ENCODE measurements at regions not wholly inside any gene's neighbourhood (a gene's known extent, or its start where the extent isn't known, plus 50 kb on each side); places are given as distances from the start of the nearest gene placed in this dataset.

GRCh38 chr12:105907982-105908381, 230.8 kb downstream of the NUAK1 start:
- no peaks in the 10 kb centered on the region for H3K9me2 ChIP-seq (ENCODE audit: insufficient read depth)
- no TSS peak for BruUV-seq (replicated peaks)
- peaks cover 3% of the 10 kb centered on the region for H3K27me3 ChIP-seq (ENCODE audit: insufficient read depth, low read length)
- no peak overlapping the region for H3K4me3 ChIP-seq (replicated peaks in 1 of 2; ENCODE audit: low read depth in 1 of 2, low read length in 2 of 2)
- no peaks in the 10 kb centered on the region for H3K4me1 ChIP-seq (ENCODE audit: control insufficient read depth in 1 of 2, insufficient read depth in 2 of 2, low read length in 2 of 2)
- ChIA-PET CTCF (no interaction called here), POLR2A (no interaction called here), RAD21 (ENCODE audit: low non-redundant PET in 1 of 2, low total read pairs in 2 of 2, uncharacterized antibody in 2 of 2, unreplicated experiment in 2 of 2) (no interaction called here)
- no peak overlapping the region for H2AFZ ChIP-seq (ENCODE audit: low read depth, low read length, poor library complexity, severe bottlenecking)
- H4K20me1 ChIP-seq (ENCODE audit: insufficient read depth), result no peaks in the 10 kb centered on the region
- TF ChIP-seq POLR2A (IDR thresholded peaks at IDR 0.05; ENCODE audit: borderline replicate concordance, extremely low read depth, insufficient read depth, insufficient read length) (no peak), SIN3A (IDR thresholded peaks at IDR 0.05; ENCODE audit: low read depth) (no peak), POLR2AphosphoS5 (IDR thresholded peaks at IDR 0.05; ENCODE audit: low read depth, low read length) (no peak), CEBPB (IDR thresholded peaks at IDR 0.05; ENCODE audit: low read depth) (no peak), ZFX (IDR thresholded peaks at IDR 0.05) (no peak), JUND (IDR thresholded peaks at IDR 0.05) (no peak), ZNF274 (IDR thresholded peaks at IDR 0.05; ENCODE audit: low read depth, low read length) (no peak), SP1 (IDR thresholded peaks at IDR 0.05; ENCODE audit: low read depth) (no peak), EZH2 (IDR thresholded peaks at IDR 0.05) (no peak), SRF (IDR thresholded peaks at IDR 0.05; ENCODE audit: low read depth) (no peak), CBX3 (IDR thresholded peaks at IDR 0.05; ENCODE audit: low read depth) (no peak), CTCF (IDR thresholded peaks at IDR 0.05 in 2 of 3, conservative IDR thresholded peaks at IDR 0.05 in 1 of 3; ENCODE audit: borderline replicate concordance in 1 of 3, insufficient read depth in 1 of 3, low read depth in 2 of 3, low read length in 2 of 3) (no peak), ATF3 (IDR thresholded peaks at IDR 0.05) (no peak), RAD21 (IDR thresholded peaks at IDR 0.05; ENCODE audit: low read depth) (no peak), REST (IDR thresholded peaks at IDR 0.05; ENCODE audit: low read depth) (no peak), ZBTB33 (IDR thresholded peaks at IDR 0.05; ENCODE audit: extremely low read depth, insufficient replicate concordance, low read length) (no peak), FOSL1 (IDR thresholded peaks at IDR 0.05; ENCODE audit: low read depth) (no peak), EGR1 (IDR thresholded peaks at IDR 0.05; ENCODE audit: low read depth) (no peak)
- no peaks in the 10 kb centered on the region for H3K79me2 ChIP-seq (ENCODE audit: insufficient read depth, low read length)
- no peak for ATAC-seq
- H3K9me3 ChIP-seq (ENCODE audit: control insufficient read depth in 1 of 2, insufficient read depth in 1 of 2, low read depth in 1 of 2, low read length in 2 of 2), result no peaks in the 10 kb centered on the region
- no peak overlapping the region for H3K9ac ChIP-seq (ENCODE audit: low read length)
- no peak for DNase-seq (ENCODE audit: low read depth, low spot score)
- no peaks in the 10 kb centered on the region for H3K36me3 ChIP-seq (ENCODE audit: control insufficient read depth in 1 of 2, insufficient read depth in 2 of 2, low read length in 2 of 2)
- H3K4me2 ChIP-seq (ENCODE audit: low read length), result no peak overlapping the region
- intact Hi-C loops (cut with micrococcal nuclease), result no loop called here
- no peak overlapping the region for H3K27ac ChIP-seq (ENCODE audit: low read depth, low read length)
